A549 (cell line): ENCODE measurements at regions not wholly inside any gene's neighbourhood (a gene's known extent, or its start where the extent isn't known, plus 50 kb on each side); places are given as distances from the start of the nearest gene placed in this dataset.

Experiments
- ATAC-seq, 2 experiments: fragments of 200-7000 bp in 1 of 2; fragments of >200 bp in 1 of 2; cut with Nextera tagmentation in 1 of 2; cut with Tn5 transposase in 1 of 2; 3 replicates each; pipeline versions ENCODE4 v1.8.0 to v1.9.1; 2018 to 2020; ENCODE audit warnings: mild to moderate bottlenecking in 1 of 2, moderate library complexity in 1 of 2
- CTCF ChIA-PET: fragments of 300-600 bp; sonication (Branson Sonifier 250); formaldehyde crosslinking; extraction: SDS; loops from one replicate; lab custom pipeline; 2021; ENCODE audit warnings: antibody characterized with exemption, inconsistent platforms; lab: Yijun Ruan, JAX
- POLR2A ChIA-PET: fragments of 350-600 bp; formaldehyde crosslinking; extraction: SDS; loops from one replicate; lab custom pipeline; 2021; ENCODE audit warnings: antibody characterized with exemption, inconsistent platforms; lab: Yijun Ruan, JAX
- DNase-seq, 2 experiments: peaks; one replicate each; pipeline versions ENCODE4 v3.0.0 to v3.0.0-alpha.2; 2011 to 2016; ENCODE audit warnings: low read depth in 1 of 2, low spot score in 1 of 2
- FAIRE-seq: peaks from 2 replicates; lab custom pipeline; 2011; peaks lifted over from hg19 to GRCh38; lab: Jason Lieb, UNC
- H3K27ac ChIP-seq, 2 experiments: fragments of >200 bp; sonication (Bioruptor Twin); formaldehyde crosslinking; 3 replicates each; pipeline ENCODE4 v1.5.1; 2016 to 2017
- H3K4me1 ChIP-seq: fragments of >200 bp; sonication (Bioruptor Twin); formaldehyde crosslinking; 3 replicates; pipeline ENCODE4 v1.6.1; 2016
- H3K4me2 ChIP-seq: fragments of >200 bp; sonication (Bioruptor Twin); formaldehyde crosslinking; 3 replicates; pipeline ENCODE4 v1.6.1; 2016
- H3K4me3 ChIP-seq: fragments of >200 bp; sonication (Bioruptor Twin); formaldehyde crosslinking; 3 replicates; pipeline ENCODE4 v1.5.1; 2016
- H3K9me3 ChIP-seq: fragments of >200 bp; sonication (Bioruptor Twin); formaldehyde crosslinking; 3 replicates; pipeline ENCODE4 v1.6.1; 2016
- ATOH8 ChIP-seq: fragments of 250-450 bp; sonication (Bioruptor Pico); IDR thresholded peaks from 2 replicates; pipeline ENCODE4 v1.5.0; 2020; ENCODE audit warnings: low read depth, mild to moderate bottlenecking, moderate library complexity
- ELK1 ChIP-seq: fragments of 150-350 bp; IDR thresholded peaks from 2 replicates; pipeline ENCODE4 v1.6.1; 2014; ENCODE audit warnings: low read depth, mild to moderate bottlenecking, low read length
- ESRRA ChIP-seq: fragments of 150-350 bp; IDR thresholded peaks from 2 replicates; pipeline ENCODE4 v1.6.1; 2014; ENCODE audit warnings: mild to moderate bottlenecking, low read length, borderline replicate concordance
- HOXB13 ChIP-seq: fragments of 250-450 bp; sonication (Bioruptor Pico); IDR thresholded peaks from 2 replicates; pipeline ENCODE4 v1.5.0; 2020; ENCODE audit warnings: low read depth, mild to moderate bottlenecking, moderate library complexity
- KDM1A ChIP-seq: fragments of 200-600 bp; sonication (generic); IDR thresholded peaks from 2 replicates; pipeline ENCODE4 v1.6.1; 2016; ENCODE audit warnings: low read depth, mild to moderate bottlenecking
- KDM5A ChIP-seq: fragments of 200-600 bp; sonication (generic); IDR thresholded peaks from 2 replicates; pipeline ENCODE4 v1.6.1; 2016; ENCODE audit warnings: antibody characterized with exemption, mild to moderate bottlenecking
- MAZ ChIP-seq: fragments of 150-350 bp; IDR thresholded peaks from 2 replicates; pipeline ENCODE4 v1.6.1; 2014; ENCODE audit warnings: antibody characterized with exemption, low read depth, low read length, borderline replicate concordance
- NPAS2 ChIP-seq: fragments of 250-450 bp; sonication (Bioruptor Pico); IDR thresholded peaks from 2 replicates; pipeline ENCODE4 v1.8.0; 2022; ENCODE audit warnings: mild to moderate bottlenecking, moderate library complexity, borderline replicate concordance
- PBX3 ChIP-seq: IDR thresholded peaks from 2 replicates; pipeline ENCODE4 v1.6.1; 2012
- POLR2A ChIP-seq: IDR thresholded peaks from 2 replicates; pipeline ENCODE4 v1.6.1; 2012; ENCODE audit warnings: mild to moderate bottlenecking, low read length
- RARB ChIP-seq: fragments of 250-450 bp; sonication (Bioruptor Pico); IDR thresholded peaks from 2 replicates; pipeline ENCODE4 v1.8.0; 2021; ENCODE audit warnings: mild to moderate bottlenecking, moderate library complexity
- REST ChIP-seq: fragments of 200-600 bp; sonication (generic); IDR thresholded peaks from 2 replicates; pipeline ENCODE4 v1.6.1; 2016; ENCODE audit warnings: antibody characterized with exemption, mild to moderate bottlenecking, moderate library complexity
- ZSCAN20 ChIP-seq: fragments of 250-450 bp; sonication (Bioruptor Pico); IDR thresholded peaks from 2 replicates; pipeline ENCODE4 v1.8.0; 2022; ENCODE audit warnings: mild to moderate bottlenecking, moderate library complexity
- WGBS: methylation state at CpG from one replicate; pipeline ENCODE4 v1.1.6; 2017; ENCODE audit errors: missing lambda C conversion rate; 5-methylcytosine and 5-hydroxymethylcytosine counted together

- Histone ChIP-seq H3K27ac (no peak overlapping the region), H3K4me2 (no peak overlapping the region), H3K9me3 (no peaks in the 10 kb centered on the region), H3K4me3 (no peak overlapping the region), H3K4me1 (no peaks in the 10 kb centered on the region)
- TF ChIP-seq RARB (CRISPR knock-in tag) (no peak), NPAS2 (CRISPR knock-in tag) (no peak), MAZ (no peak), KDM1A (no peak), ELK1 (no peak), ATOH8 (CRISPR knock-in tag) (no peak), REST (no peak), POLR2A (no peak), ESRRA (no peak), PBX3 (no peak)
- ChIA-PET POLR2A (no interaction called here), CTCF (no interaction called here)
- no peak for DNase-seq
- no peak for ATAC-seq
- WGBS = 3% methylated on average over 2 of the region's 2 CpGs
- no peak for FAIRE-seq
Observed at GRCh38 chr2:208669394-208669793, 262.8 kb downstream of the PTH2R start.

- ChIA-PET POLR2A (no interaction called here), CTCF (interaction anchor here (1.0 kb wide), 1 partner anchor 663 kb away, joined by 3 read pairs; no protein-coding TSS in a partner anchor)
- FAIRE-seq = no peak
- H3K27ac ChIP-seq = no peak overlapping the region
- H3K4me3 ChIP-seq = no peak overlapping the region
- no peak for ATAC-seq
- DNase-seq = no peak
- 0% methylated on average over 1 of the region's 1 CpG for WGBS
- H3K4me1 ChIP-seq = no peaks in the 10 kb centered on the region
- H3K9me3 ChIP-seq = no peaks in the 10 kb centered on the region
- no peak overlapping the region for H3K4me2 ChIP-seq
- no peak for TF ChIP-seq ZSCAN20 (CRISPR knock-in tag)
- TF ChIP-seq, all 56 proteins: peak for 0
Observed at GRCh38 chr2:208671284-208671683, 264.7 kb downstream of the PTH2R start.

GRCh38 chr2:208671886-208672680 lies 265.5 kb downstream of the PTH2R start:
- ChIA-PET CTCF (interaction anchor here (1.0 kb wide), 1 partner anchor 662 kb away, joined by 3 read pairs; no protein-coding TSS in a partner anchor), POLR2A (no interaction called here)
- Histone ChIP-seq H3K27ac (no peak overlapping the region), H3K4me3 (no peak overlapping the region), H3K4me1 (no peaks in the 10 kb centered on the region), H3K9me3 (no peaks in the 10 kb centered on the region), H3K4me2 (no peak overlapping the region)
- 26% methylated on average over 4 of the region's 4 CpGs for WGBS
- FAIRE-seq = no peak
- ATAC-seq = no peak
- TF ChIP-seq HOXB13 (CRISPR knock-in tag) = no peak
- no peak for TF ChIP-seq KDM5A
- no peak for DNase-seq
